A673 (cell line): ENCODE measurements at regions not wholly inside any gene's neighbourhood (a gene's known extent, or its start where the extent isn't known, plus 50 kb on each side); places are given as distances from the start of the nearest gene placed in this dataset.
A peak's percentile ranks its signal among the peaks of the same experiment; 100 is the strongest.

Experiments used
- CTCF ChIP-seq: fragments of 300-800, 200-600 bp; sonication (generic); conservative IDR thresholded peaks from 2 replicates; pipeline ENCODE4 v1.5.1; 2017; ENCODE audit warnings: low read depth, mild to moderate bottlenecking, antibody characterized with exemption, low read length, moderate library complexity, mixed read lengths
- EZH2 ChIP-seq: fragments of 200-600 bp; sonication (generic); IDR thresholded peaks from 2 replicates; pipeline ENCODE4 v1.6.1; 2017; ENCODE audit warnings: borderline replicate concordance, low read depth, mild to moderate bottlenecking, mixed read lengths, antibody characterized with exemption, low read length; ENCODE audit not compliant: poor library complexity, severe bottlenecking

GRCh38 chr11:45017329-45017728 lies 66.6 kb upstream of the TP53I11 start:
- TF ChIP-seq CTCF (peak; percentile 54), EZH2 (no peak)
